ENCODE measurements at regions not wholly inside any gene's neighbourhood (a gene's known extent, or its start where the extent isn't known, plus 50 kb on each side); places are given as distances from the start of the nearest gene placed in this dataset.

DNA sequence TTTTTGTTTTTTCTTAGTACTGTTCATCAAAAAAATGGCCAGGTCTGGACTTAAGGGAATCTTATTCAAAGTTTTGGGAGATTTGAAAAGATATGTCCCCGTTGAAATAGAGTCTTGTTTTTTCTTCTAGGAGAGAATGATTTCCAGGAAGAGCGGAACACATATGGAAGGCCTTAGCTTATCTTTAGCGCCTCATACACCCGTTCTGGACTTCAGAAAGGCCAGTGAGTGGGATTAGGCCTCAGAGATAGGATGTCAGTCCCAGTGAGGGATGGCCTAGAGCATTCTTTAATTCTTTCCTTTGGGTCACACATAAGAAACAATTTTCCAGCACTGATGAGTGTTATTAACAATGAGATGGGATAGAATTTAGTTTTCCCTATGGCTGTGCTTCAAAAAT, 54.5 kb upstream of the HAND2 start (continued):
- TF ChIP-seq, protein P1, sequence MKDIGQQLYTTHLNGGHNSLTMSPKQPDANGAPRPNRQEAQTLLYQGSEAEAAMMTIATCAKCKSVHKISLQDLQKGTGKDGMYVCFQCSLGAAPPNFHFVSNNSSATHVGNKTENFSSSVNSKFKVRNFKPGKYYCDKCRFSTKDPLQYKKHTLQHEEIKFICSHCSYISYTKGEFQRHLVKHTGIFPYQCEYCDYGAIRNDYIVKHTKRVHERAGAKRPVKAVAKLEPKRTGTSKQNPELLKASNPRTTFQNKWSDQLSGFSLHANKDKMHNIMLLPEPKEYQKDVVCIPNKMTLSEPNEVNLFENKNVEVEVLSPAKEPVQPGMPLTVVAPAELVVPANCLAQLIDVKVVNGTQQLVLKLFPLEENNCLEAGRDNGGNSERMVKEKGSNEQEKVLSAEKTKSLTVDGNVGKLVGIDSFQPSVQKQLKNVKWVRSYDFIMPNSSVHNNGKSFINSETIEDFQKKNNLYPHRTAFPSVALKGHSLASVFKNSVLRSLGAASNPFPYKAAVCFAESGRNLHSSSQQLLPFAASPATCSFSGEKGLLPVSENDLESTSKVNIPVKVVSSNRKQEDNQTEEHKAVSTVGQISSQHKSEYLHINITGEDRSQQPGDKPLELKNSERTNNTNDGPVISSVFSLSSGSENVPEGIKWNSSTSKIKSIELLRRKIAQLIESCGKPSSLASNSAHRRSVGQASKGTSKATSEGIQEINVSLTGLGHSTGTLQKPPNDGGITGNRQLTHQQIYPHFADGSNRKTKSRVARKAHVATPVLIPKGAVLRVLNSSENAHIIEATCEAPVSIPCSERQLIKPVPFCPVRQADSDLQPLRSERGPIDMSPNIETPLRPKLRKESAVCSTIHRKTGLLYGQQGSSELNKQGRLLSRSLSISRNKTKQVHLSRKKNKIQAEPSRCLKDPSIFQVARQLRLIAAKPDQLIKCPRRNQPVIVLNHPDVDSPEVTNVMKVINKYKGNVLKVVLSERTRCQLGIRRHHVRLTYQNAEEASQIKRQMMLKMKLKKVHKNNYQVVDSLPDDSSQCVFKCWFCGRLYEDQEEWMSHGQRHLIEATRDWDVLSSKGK (CRISPR knock-in tag; IDR thresholded peaks at IDR 0.05): no peak
- TF ChIP-seq RFX1 (IDR thresholded peaks at IDR 0.05) (no peak), FOXP4 (CRISPR knock-in tag; IDR thresholded peaks at IDR 0.05; ENCODE audit: borderline replicate concordance) (no peak), ZNF224 (CRISPR knock-in tag; IDR thresholded peaks at IDR 0.05) (no peak), TRIM24 (IDR thresholded peaks at IDR 0.05) (no peak), TOE1 (IDR thresholded peaks at IDR 0.05; ENCODE audit: borderline replicate concordance) (no peak), TOE1 (CRISPR knock-in tag; IDR thresholded peaks at IDR 0.05; ENCODE audit: borderline replicate concordance, low read depth) (no peak), ZNF133 (CRISPR knock-in tag; IDR thresholded peaks at IDR 0.05) (no peak), GABPB1 (CRISPR knock-in tag; IDR thresholded peaks at IDR 0.05) (no peak), ZNF318 (IDR thresholded peaks at IDR 0.05; ENCODE audit: borderline replicate concordance in 1 of 2, low read depth in 1 of 2) (no peak), TCF3 (CRISPR knock-in tag; IDR thresholded peaks at IDR 0.05) (peak; percentile 59), KLF16 (IDR thresholded peaks at IDR 0.05) (no peak)
- TF ChIP-seq, protein P2, sequence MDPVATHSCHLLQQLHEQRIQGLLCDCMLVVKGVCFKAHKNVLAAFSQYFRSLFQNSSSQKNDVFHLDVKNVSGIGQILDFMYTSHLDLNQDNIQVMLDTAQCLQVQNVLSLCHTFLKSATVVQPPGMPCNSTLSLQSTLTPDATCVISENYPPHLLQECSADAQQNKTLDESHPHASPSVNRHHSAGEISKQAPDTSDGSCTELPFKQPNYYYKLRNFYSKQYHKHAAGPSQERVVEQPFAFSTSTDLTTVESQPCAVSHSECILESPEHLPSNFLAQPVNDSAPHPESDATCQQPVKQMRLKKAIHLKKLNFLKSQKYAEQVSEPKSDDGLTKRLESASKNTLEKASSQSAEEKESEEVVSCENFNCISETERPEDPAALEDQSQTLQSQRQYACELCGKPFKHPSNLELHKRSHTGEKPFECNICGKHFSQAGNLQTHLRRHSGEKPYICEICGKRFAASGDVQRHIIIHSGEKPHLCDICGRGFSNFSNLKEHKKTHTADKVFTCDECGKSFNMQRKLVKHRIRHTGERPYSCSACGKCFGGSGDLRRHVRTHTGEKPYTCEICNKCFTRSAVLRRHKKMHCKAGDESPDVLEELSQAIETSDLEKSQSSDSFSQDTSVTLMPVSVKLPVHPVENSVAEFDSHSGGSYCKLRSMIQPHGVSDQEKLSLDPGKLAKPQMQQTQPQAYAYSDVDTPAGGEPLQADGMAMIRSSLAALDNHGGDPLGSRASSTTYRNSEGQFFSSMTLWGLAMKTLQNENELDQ (CRISPR knock-in tag; IDR thresholded peaks at IDR 0.05; ENCODE audit: borderline replicate concordance): no peak

Measured in K562 (cell line).